Osteocyte (in vitro differentiated cells): ENCODE measurements at regions not wholly inside any gene's neighbourhood (a gene's known extent, or its start where the extent isn't known, plus 50 kb on each side); places are given as distances from the start of the nearest gene placed in this dataset.

Experiments
- DNase-seq: peaks from one replicate; pipeline ENCODE4 v3.0.0; 2021; ENCODE audit warnings: mixed read lengths; ENCODE audit not compliant: unreplicated experiment; ENCODE audit errors: extremely low spot score
- H3K27ac Mint-ChIP-seq: one replicate; pipeline ENCODE4 v1.8.0; 2021; ENCODE audit warnings: mild to moderate bottlenecking, mixed read lengths; ENCODE audit not compliant: unreplicated experiment
- H3K27me3 Mint-ChIP-seq: one replicate; pipeline ENCODE4 v1.8.0; 2021; ENCODE audit warnings: mixed read lengths; ENCODE audit not compliant: unreplicated experiment
- H3K36me3 Mint-ChIP-seq: one replicate; pipeline ENCODE4 v1.8.0; 2021; ENCODE audit warnings: mixed read lengths; ENCODE audit not compliant: unreplicated experiment
- H3K4me1 Mint-ChIP-seq: one replicate; pipeline ENCODE4 v1.8.0; 2021; ENCODE audit warnings: mixed read lengths; ENCODE audit not compliant: unreplicated experiment
- H3K4me3 Mint-ChIP-seq: one replicate; pipeline ENCODE4 v1.8.0; 2021; ENCODE audit warnings: mild to moderate bottlenecking, moderate library complexity, mixed read lengths; ENCODE audit not compliant: unreplicated experiment
- H3K9me3 Mint-ChIP-seq: one replicate; pipeline ENCODE4 v1.8.0; 2021; ENCODE audit warnings: mixed read lengths; ENCODE audit not compliant: unreplicated experiment
- TF ChIP-seq, protein P1 (sequence below): fragments of 200-600 bp; sonication (generic); IDR thresholded peaks from 2 replicates; pipeline ENCODE4 v1.5.0; 2021; ENCODE audit warnings: antibody characterized with exemption, mild to moderate bottlenecking, moderate library complexity

DNA sequence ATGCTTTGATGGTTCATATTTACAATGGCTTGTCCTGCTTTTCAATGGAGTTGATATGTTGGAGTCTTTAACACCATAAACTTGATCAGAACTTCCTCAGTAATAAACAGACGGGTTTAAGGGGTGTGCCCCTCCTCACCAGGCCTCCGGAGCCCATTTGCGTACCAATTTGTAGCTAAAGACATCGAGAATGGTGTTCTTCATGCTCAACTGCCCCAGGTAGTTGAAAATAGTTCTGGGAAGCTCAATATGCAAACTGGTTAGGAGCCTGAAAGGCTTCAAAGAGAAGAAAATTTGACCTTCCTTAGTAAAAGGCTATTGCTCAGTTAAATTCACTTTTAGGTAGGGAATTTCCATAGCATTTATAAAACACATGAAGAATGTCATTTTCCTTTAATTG is 68.1 kb upstream of the RRP15 start:
- TF ChIP-seq, protein P1, sequence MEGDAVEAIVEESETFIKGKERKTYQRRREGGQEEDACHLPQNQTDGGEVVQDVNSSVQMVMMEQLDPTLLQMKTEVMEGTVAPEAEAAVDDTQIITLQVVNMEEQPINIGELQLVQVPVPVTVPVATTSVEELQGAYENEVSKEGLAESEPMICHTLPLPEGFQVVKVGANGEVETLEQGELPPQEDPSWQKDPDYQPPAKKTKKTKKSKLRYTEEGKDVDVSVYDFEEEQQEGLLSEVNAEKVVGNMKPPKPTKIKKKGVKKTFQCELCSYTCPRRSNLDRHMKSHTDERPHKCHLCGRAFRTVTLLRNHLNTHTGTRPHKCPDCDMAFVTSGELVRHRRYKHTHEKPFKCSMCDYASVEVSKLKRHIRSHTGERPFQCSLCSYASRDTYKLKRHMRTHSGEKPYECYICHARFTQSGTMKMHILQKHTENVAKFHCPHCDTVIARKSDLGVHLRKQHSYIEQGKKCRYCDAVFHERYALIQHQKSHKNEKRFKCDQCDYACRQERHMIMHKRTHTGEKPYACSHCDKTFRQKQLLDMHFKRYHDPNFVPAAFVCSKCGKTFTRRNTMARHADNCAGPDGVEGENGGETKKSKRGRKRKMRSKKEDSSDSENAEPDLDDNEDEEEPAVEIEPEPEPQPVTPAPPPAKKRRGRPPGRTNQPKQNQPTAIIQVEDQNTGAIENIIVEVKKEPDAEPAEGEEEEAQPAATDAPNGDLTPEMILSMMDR, result no peak
- peaks cover 55% of the 10 kb centered on the region for H3K27me3 Mint-ChIP-seq
- H3K9me3 Mint-ChIP-seq, result no peaks in the 10 kb centered on the region

DNA sequence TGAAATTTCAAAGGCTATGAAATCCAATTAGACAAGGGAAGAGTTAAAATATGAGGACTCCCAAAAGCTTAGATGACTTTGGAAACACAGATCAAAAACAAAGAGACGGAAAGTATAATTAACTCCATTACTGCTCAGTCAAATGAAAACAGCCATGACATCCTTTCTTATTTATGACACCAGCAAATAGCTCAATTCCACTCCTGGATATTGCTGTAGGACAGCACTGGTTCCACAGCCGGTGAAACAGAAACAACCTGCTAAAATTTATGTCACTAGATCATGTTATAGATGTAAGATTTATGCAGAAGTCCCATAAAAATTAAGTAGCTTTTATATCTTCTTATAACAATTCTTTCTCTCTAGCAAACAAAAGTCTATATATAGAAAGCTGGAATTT is 65.6 kb upstream of the RRP15 start:
- no peaks in the 10 kb centered on the region for H3K36me3 Mint-ChIP-seq
- H3K27ac Mint-ChIP-seq, result no peak overlapping the region
- no peak for DNase-seq
- TF ChIP-seq, protein P1, result no peak
- H3K27me3 Mint-ChIP-seq, result peaks cover 52% of the 10 kb centered on the region
- no peaks in the 10 kb centered on the region for H3K9me3 Mint-ChIP-seq
- no peak overlapping the region for H3K4me3 Mint-ChIP-seq
- no peaks in the 10 kb centered on the region for H3K4me1 Mint-ChIP-seq

More for the DNA sequence above, 68.1 kb upstream of the RRP15 start:
- Mint-ChIP-seq H3K4me1 (no peaks in the 10 kb centered on the region), H3K27ac (no peak overlapping the region), H3K36me3 (no peaks in the 10 kb centered on the region), H3K4me3 (no peak overlapping the region)
- DNase-seq, result no peak

DNA sequence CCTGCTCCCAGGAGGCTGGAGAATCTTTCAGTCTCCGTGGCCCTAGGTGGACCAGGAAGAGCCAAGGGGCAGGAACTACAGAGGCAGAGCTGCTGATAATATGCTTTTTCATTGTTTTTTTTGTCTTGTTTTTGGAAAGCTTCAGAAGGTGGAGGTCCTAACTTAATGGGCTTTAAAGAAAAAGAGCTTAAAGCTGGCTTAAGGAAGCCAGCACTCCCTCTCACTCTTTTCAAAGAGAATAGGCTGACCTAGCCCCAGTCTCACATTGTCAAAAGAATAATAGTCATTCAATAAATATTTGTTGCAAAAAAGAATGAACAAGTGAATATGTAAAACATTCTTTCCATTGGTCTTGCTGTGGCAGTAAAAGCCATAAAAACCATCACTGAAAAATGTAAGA is 61.0 kb upstream of the RRP15 start:
- Mint-ChIP-seq H3K4me3 (no peak overlapping the region), H3K27ac (no peak overlapping the region), H3K9me3 (no peaks in the 10 kb centered on the region), H3K4me1 (no peaks in the 10 kb centered on the region), H3K36me3 (no peaks in the 10 kb centered on the region), H3K27me3 (peaks cover 30% of the 10 kb centered on the region)
- TF ChIP-seq, protein P1, result no peak
- DNase-seq, result no peak

DNA sequence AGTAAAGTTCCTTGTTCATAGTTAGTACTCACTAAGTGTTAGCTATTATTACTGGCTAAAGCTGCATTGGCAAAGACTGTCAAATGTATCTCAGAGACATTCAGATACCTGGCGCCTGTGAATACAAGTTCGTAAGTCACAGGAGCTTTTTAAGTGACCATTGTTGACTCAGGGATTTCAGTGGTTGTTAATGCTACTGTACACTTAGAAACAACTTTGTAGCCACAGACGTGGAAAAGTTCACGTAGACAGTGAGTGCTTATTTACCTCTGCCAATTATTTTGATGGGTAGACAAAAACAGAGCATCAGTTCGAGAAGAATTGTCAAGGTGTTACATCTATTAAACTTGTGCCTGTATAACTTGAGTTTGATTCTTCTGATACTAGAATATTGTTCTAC is 59.1 kb upstream of the RRP15 start:
- Mint-ChIP-seq H3K4me3 (no peak overlapping the region), H3K36me3 (no peaks in the 10 kb centered on the region), H3K27ac (no peak overlapping the region), H3K27me3 (peaks cover 24% of the 10 kb centered on the region), H3K9me3 (no peaks in the 10 kb centered on the region), H3K4me1 (no peaks in the 10 kb centered on the region)
- TF ChIP-seq, protein P1, result no peak
- DNase-seq, result no peak
